ENCODE measurements at regions not wholly inside any gene's neighbourhood (a gene's known extent, or its start where the extent isn't known, plus 50 kb on each side); places are given as distances from the start of the nearest gene placed in this dataset.

DNA sequence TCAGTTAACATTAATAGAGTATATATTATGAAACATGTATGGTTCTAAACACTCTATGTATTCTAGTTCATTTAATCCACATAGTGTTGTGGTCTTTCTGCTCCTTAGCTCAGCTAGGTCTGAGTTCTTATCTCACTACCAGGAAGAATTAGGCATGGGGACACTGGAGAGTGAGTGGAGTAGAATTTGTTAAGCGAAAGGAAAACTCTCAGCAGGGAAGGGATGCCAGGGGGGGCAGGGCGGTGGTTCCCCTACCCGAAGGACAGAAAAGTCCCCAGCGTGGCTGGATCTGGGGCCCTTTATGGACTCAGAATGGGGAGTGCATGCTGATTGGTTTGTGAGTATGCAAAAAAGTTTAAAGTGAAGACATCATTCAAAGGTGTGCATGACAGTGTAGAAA is 727.5 kb downstream of the TBC1D32 start:
- POLR2A ChIA-PET (ENCODE audit: low non-redundant PET), result no interaction called here
- H3K9me3 ChIP-seq (ENCODE audit: low read depth, low read length, poor library complexity, severe bottlenecking), result no peaks in the 10 kb centered on the region
- no peak overlapping the region for H3K4me3 ChIP-seq (ENCODE audit: low read depth, low read length, poor library complexity, severe bottlenecking)
- BruUV-seq (replicated peaks), result no TSS peak
- no peaks in the 10 kb centered on the region for H3K27me3 ChIP-seq (replicated peaks; ENCODE audit: insufficient read depth, low read depth, low read length, poor library complexity)
- CTCF ChIA-PET, result no interaction called here
- no peaks in the 10 kb centered on the region for H3K36me3 ChIP-seq (ENCODE audit: insufficient read depth, low read length, poor library complexity, severe bottlenecking)
- TF ChIP-seq, protein P1, sequence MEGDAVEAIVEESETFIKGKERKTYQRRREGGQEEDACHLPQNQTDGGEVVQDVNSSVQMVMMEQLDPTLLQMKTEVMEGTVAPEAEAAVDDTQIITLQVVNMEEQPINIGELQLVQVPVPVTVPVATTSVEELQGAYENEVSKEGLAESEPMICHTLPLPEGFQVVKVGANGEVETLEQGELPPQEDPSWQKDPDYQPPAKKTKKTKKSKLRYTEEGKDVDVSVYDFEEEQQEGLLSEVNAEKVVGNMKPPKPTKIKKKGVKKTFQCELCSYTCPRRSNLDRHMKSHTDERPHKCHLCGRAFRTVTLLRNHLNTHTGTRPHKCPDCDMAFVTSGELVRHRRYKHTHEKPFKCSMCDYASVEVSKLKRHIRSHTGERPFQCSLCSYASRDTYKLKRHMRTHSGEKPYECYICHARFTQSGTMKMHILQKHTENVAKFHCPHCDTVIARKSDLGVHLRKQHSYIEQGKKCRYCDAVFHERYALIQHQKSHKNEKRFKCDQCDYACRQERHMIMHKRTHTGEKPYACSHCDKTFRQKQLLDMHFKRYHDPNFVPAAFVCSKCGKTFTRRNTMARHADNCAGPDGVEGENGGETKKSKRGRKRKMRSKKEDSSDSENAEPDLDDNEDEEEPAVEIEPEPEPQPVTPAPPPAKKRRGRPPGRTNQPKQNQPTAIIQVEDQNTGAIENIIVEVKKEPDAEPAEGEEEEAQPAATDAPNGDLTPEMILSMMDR (conservative IDR thresholded peaks at IDR 0.05; ENCODE audit: low read depth, low read length), result no peak
- TF ChIP-seq EZH2 (IDR thresholded peaks at IDR 0.05; ENCODE audit: borderline replicate concordance, low read depth, low read length, poor library complexity, severe bottlenecking), result no peak
- H3K4me1 ChIP-seq (ENCODE audit: insufficient read depth, low read length, poor library complexity, severe bottlenecking), result no peaks in the 10 kb centered on the region
- intact Hi-C loops (cut with micrococcal nuclease; ENCODE audit: unreplicated experiment), result no loop called here
- DNase-seq (ENCODE audit: low spot score), result no peak
- H3K27ac ChIP-seq (ENCODE audit: low read depth, low read length, poor library complexity, severe bottlenecking), result no peak overlapping the region

DNA sequence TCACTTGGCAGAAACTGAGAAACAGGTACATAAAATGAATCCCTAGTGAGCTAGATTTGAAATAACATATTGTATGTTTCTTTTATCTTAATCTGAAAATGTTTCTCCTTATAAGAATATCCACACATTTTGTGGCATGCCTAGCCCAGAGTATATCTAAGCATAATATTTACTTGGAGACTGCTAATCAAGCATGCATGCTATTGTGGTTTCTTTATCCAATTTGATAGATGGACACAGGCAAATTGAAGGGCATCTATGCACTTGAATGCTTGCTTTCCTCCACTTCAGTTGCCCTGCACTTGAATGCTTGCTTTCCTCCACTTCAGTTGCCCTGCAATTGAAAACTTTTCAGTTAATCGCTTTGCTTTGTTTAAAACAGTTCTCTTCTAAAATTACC is 729.8 kb downstream of the TBC1D32 start:
- BruUV-seq (replicated peaks), result no TSS peak
- Histone ChIP-seq H3K4me1 (ENCODE audit: insufficient read depth, low read length, poor library complexity, severe bottlenecking) (no peaks in the 10 kb centered on the region), H3K36me3 (ENCODE audit: insufficient read depth, low read length, poor library complexity, severe bottlenecking) (no peaks in the 10 kb centered on the region), H3K27me3 (replicated peaks; ENCODE audit: insufficient read depth, low read depth, low read length, poor library complexity) (no peaks in the 10 kb centered on the region), H3K4me3 (ENCODE audit: low read depth, low read length, poor library complexity, severe bottlenecking) (no peak overlapping the region), H3K27ac (ENCODE audit: low read depth, low read length, poor library complexity, severe bottlenecking) (no peak overlapping the region), H3K9me3 (ENCODE audit: low read depth, low read length, poor library complexity, severe bottlenecking) (no peaks in the 10 kb centered on the region)
- ChIA-PET POLR2A (ENCODE audit: low non-redundant PET) (no interaction called here), CTCF (no interaction called here)
- intact Hi-C loops (cut with micrococcal nuclease; ENCODE audit: unreplicated experiment), result no loop called here
- TF ChIP-seq, protein P1 (conservative IDR thresholded peaks at IDR 0.05; ENCODE audit: low read depth, low read length), result no peak
- no peak for TF ChIP-seq EZH2 (IDR thresholded peaks at IDR 0.05; ENCODE audit: borderline replicate concordance, low read depth, low read length, poor library complexity, severe bottlenecking)
- no peak for DNase-seq (ENCODE audit: low spot score)

DNA sequence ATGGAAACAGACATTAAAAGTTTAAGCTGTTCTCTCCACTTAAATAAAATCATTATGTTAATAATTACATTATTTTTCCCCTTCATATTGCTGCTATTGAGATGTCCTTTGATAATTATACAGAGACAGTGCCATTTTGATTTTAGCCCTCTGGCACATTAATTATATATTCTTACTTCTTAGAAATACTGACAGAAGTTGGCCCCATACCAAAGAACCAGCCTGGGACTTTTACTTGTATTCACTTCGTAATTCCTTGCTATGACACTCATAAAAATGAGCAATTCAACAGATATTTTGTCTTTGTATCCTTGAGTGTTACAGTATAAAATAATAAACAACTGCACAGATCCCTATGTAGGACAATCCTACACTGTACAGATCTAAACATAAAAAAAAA is 743.7 kb downstream of the TBC1D32 start:
- POLR2A ChIA-PET (ENCODE audit: low non-redundant PET), result no interaction called here
- BruUV-seq (replicated peaks), result no TSS peak
- H3K27me3 ChIP-seq (replicated peaks; ENCODE audit: insufficient read depth, low read depth, low read length, poor library complexity), result no peaks in the 10 kb centered on the region

More for the DNA sequence above, 743.7 kb downstream of the TBC1D32 start:
- DNase-seq (ENCODE audit: low spot score), result no peak
- intact Hi-C loops (cut with micrococcal nuclease; ENCODE audit: unreplicated experiment), result no loop called here
- Histone ChIP-seq H3K27ac (ENCODE audit: low read depth, low read length, poor library complexity, severe bottlenecking) (no peak overlapping the region), H3K36me3 (ENCODE audit: insufficient read depth, low read length, poor library complexity, severe bottlenecking) (no peaks in the 10 kb centered on the region), H3K4me3 (ENCODE audit: low read depth, low read length, poor library complexity, severe bottlenecking) (no peak overlapping the region), H3K9me3 (ENCODE audit: low read depth, low read length, poor library complexity, severe bottlenecking) (no peaks in the 10 kb centered on the region), H3K4me1 (ENCODE audit: insufficient read depth, low read length, poor library complexity, severe bottlenecking) (no peaks in the 10 kb centered on the region)
- TF ChIP-seq, protein P1 (conservative IDR thresholded peaks at IDR 0.05; ENCODE audit: low read depth, low read length), result no peak
- no peak for TF ChIP-seq EZH2 (IDR thresholded peaks at IDR 0.05; ENCODE audit: borderline replicate concordance, low read depth, low read length, poor library complexity, severe bottlenecking)
- CTCF ChIA-PET, result no interaction called here
